ENCODE measurements at regions not wholly inside any gene's neighbourhood (a gene's known extent, or its start where the extent isn't known, plus 50 kb on each side); places are given as distances from the start of the nearest gene placed in this dataset.

DNA sequence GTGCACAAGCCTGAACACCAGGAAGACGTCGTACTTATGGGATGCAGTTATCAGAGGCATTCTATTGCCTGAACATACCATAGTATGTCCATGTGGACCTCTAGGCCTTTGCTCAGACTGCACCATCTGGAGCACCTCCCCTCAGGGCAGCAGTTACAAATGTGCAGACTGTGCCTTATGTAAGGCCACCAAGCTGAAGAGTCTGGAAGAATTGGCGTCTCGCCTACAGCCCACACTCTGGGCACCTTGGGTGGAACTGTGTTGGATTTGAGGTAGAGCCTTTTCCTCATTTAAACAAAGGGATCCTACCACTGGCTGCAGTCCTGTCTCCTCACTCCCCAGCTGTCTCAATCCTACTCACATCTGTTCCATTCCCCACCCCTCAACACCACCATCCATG is 204.3 kb upstream of the FRMD6 start:
- Histone ChIP-seq H3K4me1 (ENCODE audit: control insufficient read depth, insufficient read depth, low read length) (peaks cover 3% of the 10 kb centered on the region), H3K27ac (ENCODE audit: low read depth, low read length) (no peak overlapping the region), H3K36me3 (ENCODE audit: control insufficient read depth, insufficient read depth, low read length) (no peaks in the 10 kb centered on the region), H3K9me3 (ENCODE audit: control insufficient read depth, insufficient read depth, low read length) (no peaks in the 10 kb centered on the region), H3K27me3 (ENCODE audit: control insufficient read depth, insufficient read depth, low read length) (no peaks in the 10 kb centered on the region), H3K4me3 (ENCODE audit: low read depth, low read length) (no peak overlapping the region)
- DNase-seq (ENCODE audit: low read depth in 4 of 6, low spot score in 6 of 6), result no peak
- 84% methylated on average over 2 of the region's 4 CpGs for WGBS (ENCODE audit: insufficient coverage)

DNA sequence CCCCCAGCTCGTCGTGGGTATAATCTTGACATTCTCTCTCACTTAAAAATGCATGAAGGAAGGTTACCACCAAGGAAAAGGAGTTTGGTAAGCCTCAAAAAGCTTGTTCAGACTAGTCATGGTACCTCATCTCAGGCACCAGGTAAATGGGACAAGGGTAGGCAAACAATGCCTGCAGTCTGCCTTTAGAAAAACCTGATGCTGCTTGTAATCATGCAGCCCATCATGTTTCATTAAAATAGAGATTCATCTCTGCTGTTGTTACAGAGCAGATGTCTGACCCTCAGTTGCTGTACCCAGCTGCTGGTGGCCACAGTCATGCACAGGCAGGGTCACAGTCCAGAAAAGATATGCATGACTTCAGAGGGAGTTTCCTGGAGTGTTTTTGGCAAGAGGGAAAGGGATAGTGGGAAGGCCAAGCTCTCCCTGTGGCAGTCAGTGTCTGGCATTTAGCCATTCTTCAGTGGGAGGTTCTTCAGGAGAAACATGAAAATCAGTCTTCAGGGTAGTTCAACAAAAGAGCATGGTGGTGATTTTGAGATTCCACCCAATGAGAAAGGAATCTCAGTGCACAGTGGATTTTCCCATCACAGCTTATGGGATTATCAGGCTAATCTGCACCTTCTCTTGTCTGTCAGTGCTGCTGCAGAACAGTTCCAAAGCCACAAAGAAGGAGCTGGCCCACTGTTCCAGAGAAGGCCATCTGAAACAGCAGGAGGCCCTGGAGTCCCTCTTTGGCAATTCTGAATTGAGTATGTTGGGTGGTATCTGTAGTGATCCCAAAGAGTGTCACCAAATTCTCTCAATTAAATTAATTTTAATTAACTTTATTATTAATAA is 202.7 kb upstream of the FRMD6 start:
- DNase-seq (ENCODE audit: low read depth in 4 of 6, low spot score in 6 of 6), result peak in 1 of 6 donors; percentile 65
- Histone ChIP-seq H3K27ac (ENCODE audit: low read depth, low read length) (no peak overlapping the region), H3K27me3 (ENCODE audit: control insufficient read depth, insufficient read depth, low read length) (no peaks in the 10 kb centered on the region), H3K36me3 (ENCODE audit: control insufficient read depth, insufficient read depth, low read length) (no peaks in the 10 kb centered on the region), H3K4me3 (ENCODE audit: low read depth, low read length) (no peak overlapping the region), H3K9me3 (ENCODE audit: control insufficient read depth, insufficient read depth, low read length) (no peaks in the 10 kb centered on the region), H3K4me1 (ENCODE audit: control insufficient read depth, insufficient read depth, low read length) (peaks cover 6% of the 10 kb centered on the region)
- no CpG with 5 or more reads among the region's 2 CpGs for WGBS (ENCODE audit: insufficient coverage)

DNA sequence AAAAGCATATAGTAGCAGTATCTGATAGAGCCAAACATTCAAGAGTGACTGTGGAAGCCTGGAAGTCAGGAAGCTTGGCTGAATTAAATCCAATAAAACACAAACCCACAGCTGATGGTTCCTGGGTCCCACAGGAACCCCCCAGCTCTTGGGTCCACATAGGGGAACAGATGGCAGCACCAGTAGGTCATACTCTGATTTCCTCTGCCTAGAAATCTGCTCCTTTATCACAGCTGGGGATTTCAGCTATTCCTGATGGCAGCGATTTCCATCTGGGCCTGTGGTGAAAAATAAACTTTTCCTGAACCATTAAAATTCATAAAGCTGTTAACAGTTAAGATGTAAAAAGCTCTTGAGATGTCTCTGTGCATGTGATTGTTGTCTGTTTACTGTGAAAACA is 202.0 kb upstream of the FRMD6 start:
- H3K4me3 ChIP-seq (ENCODE audit: low read depth, low read length), result no peak overlapping the region
- peak overlapping the region; percentile 5 for H3K27ac ChIP-seq (ENCODE audit: low read depth, low read length)
- DNase-seq (ENCODE audit: low read depth in 4 of 6, low spot score in 6 of 6), result peak in 2 of 6 donors; percentile 61 to 73
- H3K27me3 ChIP-seq (ENCODE audit: control insufficient read depth, insufficient read depth, low read length), result no peaks in the 10 kb centered on the region
- H3K9me3 ChIP-seq (ENCODE audit: control insufficient read depth, insufficient read depth, low read length), result no peaks in the 10 kb centered on the region
- H3K36me3 ChIP-seq (ENCODE audit: control insufficient read depth, insufficient read depth, low read length), result no peaks in the 10 kb centered on the region
- WGBS (ENCODE audit: insufficient coverage), result no CpG with 5 or more reads among the region's 1 CpG
- peaks cover 7% of the 10 kb centered on the region for H3K4me1 ChIP-seq (ENCODE audit: control insufficient read depth, insufficient read depth, low read length)

DNA sequence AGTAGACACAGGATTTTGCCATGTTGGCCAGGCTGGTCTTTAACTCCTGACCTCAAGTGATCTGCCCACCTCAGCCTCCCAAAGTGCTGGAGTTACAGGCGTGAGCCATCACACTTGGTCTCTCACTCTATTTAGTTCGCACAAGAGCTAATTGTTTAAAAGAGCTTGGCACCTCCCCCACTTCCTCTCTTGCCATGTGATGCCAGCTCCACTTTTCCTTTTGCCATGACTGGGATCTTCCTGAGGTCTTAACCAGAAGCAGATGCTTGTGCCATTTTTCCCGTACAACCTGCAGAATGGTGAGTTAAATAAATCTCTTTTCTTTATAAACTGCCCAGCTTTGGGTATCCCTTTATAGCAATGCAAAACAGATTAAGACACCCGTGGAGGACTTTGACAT is 200.1 kb upstream of the FRMD6 start:
- peaks cover 4% of the 10 kb centered on the region for H3K4me1 ChIP-seq (ENCODE audit: control insufficient read depth, insufficient read depth, low read length)
- H3K4me3 ChIP-seq (ENCODE audit: low read depth, low read length), result no peak overlapping the region
- no peaks in the 10 kb centered on the region for H3K9me3 ChIP-seq (ENCODE audit: control insufficient read depth, insufficient read depth, low read length)
- no peaks in the 10 kb centered on the region for H3K36me3 ChIP-seq (ENCODE audit: control insufficient read depth, insufficient read depth, low read length)
- DNase-seq (ENCODE audit: low read depth in 4 of 6, low spot score in 6 of 6), result no peak
- H3K27me3 ChIP-seq (ENCODE audit: control insufficient read depth, insufficient read depth, low read length), result no peaks in the 10 kb centered on the region
- WGBS (ENCODE audit: insufficient coverage), result 83% methylated on average over 1 of the region's 4 CpGs
- no peak overlapping the region for H3K27ac ChIP-seq (ENCODE audit: low read depth, low read length)

DNA sequence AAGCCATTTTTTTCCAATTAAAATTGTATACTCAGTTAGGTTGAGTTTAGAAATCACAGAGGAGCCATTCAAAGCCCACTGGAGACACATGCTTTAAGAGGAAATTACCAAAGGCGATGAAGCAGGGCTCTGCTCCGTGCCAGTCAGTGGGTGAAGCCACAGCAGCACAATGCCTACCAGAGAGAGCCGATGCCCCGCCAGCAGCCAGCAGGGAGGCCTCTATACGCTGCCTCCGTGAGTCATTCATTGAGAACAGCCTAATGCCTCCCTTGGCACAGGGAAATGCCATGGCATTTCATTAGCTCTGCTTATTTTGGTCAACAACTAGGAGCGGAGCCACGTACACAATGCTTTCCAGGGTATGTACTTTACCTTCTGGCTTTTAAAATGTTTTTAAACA is 197.8 kb upstream of the FRMD6 start:
- WGBS (ENCODE audit: insufficient coverage), result 7% methylated on average over 6 of the region's 8 CpGs
- no peak overlapping the region for H3K27ac ChIP-seq (ENCODE audit: low read depth, low read length)
- H3K36me3 ChIP-seq (ENCODE audit: control insufficient read depth, insufficient read depth, low read length), result no peaks in the 10 kb centered on the region
- DNase-seq (ENCODE audit: low read depth in 4 of 6, low spot score in 6 of 6), result peak in 5 of 6 donors; percentile 17 to 93 (median 37)
- peaks cover 4% of the 10 kb centered on the region for H3K4me1 ChIP-seq (ENCODE audit: control insufficient read depth, insufficient read depth, low read length)
- no peaks in the 10 kb centered on the region for H3K9me3 ChIP-seq (ENCODE audit: control insufficient read depth, insufficient read depth, low read length)
- no peaks in the 10 kb centered on the region for H3K27me3 ChIP-seq (ENCODE audit: control insufficient read depth, insufficient read depth, low read length)
- H3K4me3 ChIP-seq (ENCODE audit: low read depth, low read length), result no peak overlapping the region

DNA sequence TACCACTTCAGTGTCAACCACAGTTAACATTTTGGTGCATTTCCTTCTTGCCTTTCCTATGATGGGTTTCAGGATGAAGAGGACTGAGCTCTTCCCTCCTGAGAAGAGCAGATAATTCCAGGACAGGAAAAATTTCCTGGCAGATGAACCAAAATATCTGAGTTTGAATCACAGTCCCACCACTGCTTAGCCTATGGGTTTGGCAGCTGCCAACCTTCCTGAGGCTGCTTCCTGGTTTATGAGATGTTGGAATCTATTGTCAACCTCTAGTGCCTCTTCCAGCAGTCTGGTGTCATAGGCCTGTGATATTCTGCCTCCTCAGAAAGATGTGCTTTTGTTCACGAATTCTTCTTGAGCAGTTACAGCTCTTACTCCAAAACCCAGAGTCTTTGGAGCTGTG is 197.4 kb upstream of the FRMD6 start:
- no peaks in the 10 kb centered on the region for H3K9me3 ChIP-seq (ENCODE audit: control insufficient read depth, insufficient read depth, low read length)
- H3K27ac ChIP-seq (ENCODE audit: low read depth, low read length), result no peak overlapping the region
- DNase-seq (ENCODE audit: low read depth in 4 of 6, low spot score in 6 of 6), result no peak
- H3K4me1 ChIP-seq (ENCODE audit: control insufficient read depth, insufficient read depth, low read length), result peaks cover 4% of the 10 kb centered on the region
- no peaks in the 10 kb centered on the region for H3K36me3 ChIP-seq (ENCODE audit: control insufficient read depth, insufficient read depth, low read length)
- no peak overlapping the region for H3K4me3 ChIP-seq (ENCODE audit: low read depth, low read length)
- WGBS (ENCODE audit: insufficient coverage), result no CpG with 5 or more reads among the region's 1 CpG
- no peaks in the 10 kb centered on the region for H3K27me3 ChIP-seq (ENCODE audit: control insufficient read depth, insufficient read depth, low read length)

DNA sequence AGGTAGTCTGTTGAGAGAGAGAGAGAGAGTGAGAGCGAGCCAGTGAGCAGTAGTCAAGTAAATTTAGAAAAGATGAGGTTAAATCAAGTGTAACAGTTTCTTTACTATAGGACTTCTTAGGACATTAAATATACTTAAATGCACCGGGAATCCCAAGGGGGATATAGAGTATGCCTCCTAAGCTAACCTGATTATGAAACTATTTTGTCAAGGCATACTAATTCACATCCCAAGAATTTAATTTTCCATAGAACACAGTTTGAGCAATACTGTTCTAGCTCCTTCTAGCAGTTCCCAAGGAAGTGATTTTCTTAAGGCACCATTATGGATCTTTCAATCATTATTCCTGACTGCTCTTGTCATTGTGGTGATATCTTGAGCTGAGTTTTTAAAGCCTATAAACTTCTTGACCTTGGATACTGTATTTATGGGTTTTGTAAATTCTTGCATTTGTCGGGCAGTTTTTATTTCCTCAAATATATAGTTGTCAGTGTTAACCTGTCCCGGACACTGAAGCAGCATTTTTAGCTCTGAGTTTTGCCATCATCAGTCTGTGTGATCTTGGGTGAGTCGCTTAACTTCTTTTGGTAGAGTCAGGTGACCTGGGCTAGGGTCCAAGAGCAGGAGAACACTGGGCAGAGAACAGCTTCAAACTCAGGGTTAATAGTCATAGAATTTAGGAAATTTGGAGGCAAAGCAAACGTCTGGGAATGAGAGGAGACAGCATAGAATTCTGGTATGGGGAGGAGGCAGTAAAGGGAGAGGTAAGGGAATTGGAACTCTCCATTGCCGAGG is 196.5 kb upstream of the FRMD6 start:
- H3K27ac ChIP-seq (ENCODE audit: low read depth, low read length), result no peak overlapping the region
- H3K4me1 ChIP-seq (ENCODE audit: control insufficient read depth, insufficient read depth, low read length), result peaks cover 4% of the 10 kb centered on the region
- H3K36me3 ChIP-seq (ENCODE audit: control insufficient read depth, insufficient read depth, low read length), result no peaks in the 10 kb centered on the region
- DNase-seq (ENCODE audit: low read depth in 4 of 6, low spot score in 6 of 6), result peak in 1 of 6 donors; percentile 39
- no peak overlapping the region for H3K4me3 ChIP-seq (ENCODE audit: low read depth, low read length)
- H3K9me3 ChIP-seq (ENCODE audit: control insufficient read depth, insufficient read depth, low read length), result no peaks in the 10 kb centered on the region
- H3K27me3 ChIP-seq (ENCODE audit: control insufficient read depth, insufficient read depth, low read length), result no peaks in the 10 kb centered on the region
- 84% methylated on average over 4 of the region's 7 CpGs for WGBS (ENCODE audit: insufficient coverage)

DNA sequence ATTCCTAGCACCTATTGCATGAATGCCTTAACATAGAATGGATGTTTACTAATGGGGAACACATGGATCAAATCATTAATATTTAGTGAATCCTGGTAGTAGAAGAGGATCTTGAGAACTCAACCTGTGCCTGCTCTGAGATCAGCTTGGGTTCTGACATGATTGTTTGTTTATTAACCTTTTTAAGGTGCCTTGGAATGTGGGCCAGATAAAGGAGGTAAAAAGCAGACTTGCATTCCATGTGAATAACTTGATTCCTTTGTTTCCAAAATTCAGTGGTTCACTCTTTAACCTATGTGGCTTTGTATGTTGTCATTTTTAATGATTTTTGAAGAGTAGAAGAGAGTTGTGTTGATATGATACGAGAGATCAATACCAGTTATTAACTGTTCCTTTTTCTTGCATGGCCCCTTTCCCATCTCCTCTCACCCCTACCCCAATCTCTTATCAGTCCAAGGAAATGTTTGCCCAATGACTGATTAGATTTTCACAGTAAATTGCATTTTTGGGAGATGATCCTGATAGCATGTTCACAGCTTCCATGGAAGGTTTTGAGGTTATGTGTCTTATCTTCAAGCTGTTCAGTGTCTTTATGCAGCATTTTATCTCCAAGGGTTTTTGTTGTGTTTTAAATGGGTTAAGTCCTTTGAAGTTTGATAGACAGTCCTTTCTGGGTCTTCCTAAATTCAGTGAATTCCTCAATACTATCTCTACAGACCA is 193.7 kb upstream of the FRMD6 start:
- DNase-seq (ENCODE audit: low read depth in 4 of 6, low spot score in 6 of 6), result no peak
- H3K4me3 ChIP-seq (ENCODE audit: low read depth, low read length), result no peak overlapping the region
- H3K27me3 ChIP-seq (ENCODE audit: control insufficient read depth, insufficient read depth, low read length), result no peaks in the 10 kb centered on the region
- peaks cover 4% of the 10 kb centered on the region for H3K4me1 ChIP-seq (ENCODE audit: control insufficient read depth, insufficient read depth, low read length)
- WGBS (ENCODE audit: insufficient coverage), result no CpG with 5 or more reads among the region's 1 CpG
- H3K9me3 ChIP-seq (ENCODE audit: control insufficient read depth, insufficient read depth, low read length), result no peaks in the 10 kb centered on the region
- no peak overlapping the region for H3K27ac ChIP-seq (ENCODE audit: low read depth, low read length)
- no peaks in the 10 kb centered on the region for H3K36me3 ChIP-seq (ENCODE audit: control insufficient read depth, insufficient read depth, low read length)

DNA sequence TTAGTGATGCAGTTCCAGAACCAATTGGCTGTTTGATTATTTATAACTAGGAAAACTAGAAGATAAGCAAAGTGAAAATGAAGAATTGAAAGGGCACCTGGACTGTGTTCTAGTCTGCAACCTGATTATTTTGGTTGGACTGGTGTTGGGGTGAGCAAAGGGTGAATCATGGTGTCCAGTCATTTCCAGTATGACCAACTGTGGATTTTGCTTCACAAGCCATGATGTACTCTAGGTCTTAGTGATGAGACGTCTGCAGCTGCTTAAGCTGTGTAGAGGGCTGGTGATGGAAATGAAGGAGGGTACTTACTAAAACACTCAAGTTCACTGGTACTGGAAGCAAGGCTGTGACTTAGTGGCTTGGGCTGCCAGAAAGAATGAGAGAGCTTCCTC is 193.2 kb upstream of the FRMD6 start:
- WGBS (ENCODE audit: insufficient coverage), result 83% methylated on average over 1 of the region's 1 CpG
- Histone ChIP-seq H3K4me1 (ENCODE audit: control insufficient read depth, insufficient read depth, low read length) (peaks cover 4% of the 10 kb centered on the region), H3K9me3 (ENCODE audit: control insufficient read depth, insufficient read depth, low read length) (no peaks in the 10 kb centered on the region)

More for the DNA sequence above, 193.2 kb upstream of the FRMD6 start:
- Histone ChIP-seq H3K27me3 (ENCODE audit: control insufficient read depth, insufficient read depth, low read length) (no peaks in the 10 kb centered on the region), H3K36me3 (ENCODE audit: control insufficient read depth, insufficient read depth, low read length) (no peaks in the 10 kb centered on the region), H3K27ac (ENCODE audit: low read depth, low read length) (no peak overlapping the region), H3K4me3 (ENCODE audit: low read depth, low read length) (no peak overlapping the region)
- no peak for DNase-seq (ENCODE audit: low read depth in 4 of 6, low spot score in 6 of 6)

All from spinal cord (tissue), 9 donors.